ENCODE measurements at regions not wholly inside any gene's neighbourhood (a gene's known extent, or its start where the extent isn't known, plus 50 kb on each side); places are given as distances from the start of the nearest gene placed in this dataset.

DNA sequence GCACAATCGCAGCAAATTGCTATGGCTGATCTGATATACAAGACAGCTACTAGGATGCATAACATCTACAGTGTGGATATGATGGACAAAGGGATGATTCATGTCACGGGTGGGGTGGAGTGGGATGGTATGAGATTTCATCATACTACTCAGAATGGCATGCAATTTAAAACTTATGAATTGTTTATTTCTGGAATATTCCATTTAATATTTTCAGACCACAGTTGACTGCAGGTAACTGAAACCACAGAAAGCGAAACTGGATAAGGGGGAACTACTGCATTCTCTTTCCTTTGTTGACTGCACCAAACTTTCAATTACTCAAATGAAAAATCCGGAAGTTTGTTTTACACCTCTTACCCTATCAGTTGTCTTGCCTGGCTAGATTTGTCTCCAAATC, 94.4 kb upstream of the NEUROD1 start:
- no peaks in the 10 kb centered on the region; the same call in 1 of the 2 replicates for H3K4me1 ChIP-seq (ENCODE audit: control insufficient read depth, insufficient read depth, low read length)
- ChIA-PET POLR2A (no interaction called here), CTCF (no interaction called here)
- no peak overlapping the region for H3K27ac ChIP-seq (ENCODE audit: extremely low read depth, low read depth, low read length)
- TF ChIP-seq ZNF558 (tag by site-specific recombination; IDR thresholded peaks at IDR 0.05) (no peak), ZNF777 (tag by site-specific recombination; IDR thresholded peaks at IDR 0.05; ENCODE audit: borderline replicate concordance) (no peak), ZNF140 (tag by site-specific recombination; IDR thresholded peaks at IDR 0.05) (no peak), ZNF48 (tag by site-specific recombination; IDR thresholded peaks at IDR 0.05) (no peak), ZNF626 (tag by site-specific recombination; IDR thresholded peaks at IDR 0.05) (no peak), ZNF624 (tag by site-specific recombination; IDR thresholded peaks at IDR 0.05) (no peak), ZNF350 (tag by site-specific recombination; IDR thresholded peaks at IDR 0.05) (no peak), ZNF302 (tag by site-specific recombination; IDR thresholded peaks at IDR 0.05; ENCODE audit: low read depth) (no peak), ZNF366 (tag by site-specific recombination; conservative IDR thresholded peaks at IDR 0.05) (no peak), ZNF768 (tag by site-specific recombination; IDR thresholded peaks at IDR 0.05) (no peak), ZNF133 (tag by site-specific recombination; IDR thresholded peaks at IDR 0.05) (no peak), ZFP41 (tag by site-specific recombination; IDR thresholded peaks at IDR 0.05; ENCODE audit: borderline replicate concordance) (no peak), TCF7L2 (IDR thresholded peaks at IDR 0.05; ENCODE audit: borderline replicate concordance, low read depth, low read length) (no peak)
- TF ChIP-seq, protein P1, sequence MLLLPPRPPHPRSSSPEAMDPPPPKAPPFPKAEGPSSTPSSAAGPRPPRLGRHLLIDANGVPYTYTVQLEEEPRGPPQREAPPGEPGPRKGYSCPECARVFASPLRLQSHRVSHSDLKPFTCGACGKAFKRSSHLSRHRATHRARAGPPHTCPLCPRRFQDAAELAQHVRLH (tag by site-specific recombination; IDR thresholded peaks at IDR 0.05): no peak
- TF ChIP-seq, protein P2, sequence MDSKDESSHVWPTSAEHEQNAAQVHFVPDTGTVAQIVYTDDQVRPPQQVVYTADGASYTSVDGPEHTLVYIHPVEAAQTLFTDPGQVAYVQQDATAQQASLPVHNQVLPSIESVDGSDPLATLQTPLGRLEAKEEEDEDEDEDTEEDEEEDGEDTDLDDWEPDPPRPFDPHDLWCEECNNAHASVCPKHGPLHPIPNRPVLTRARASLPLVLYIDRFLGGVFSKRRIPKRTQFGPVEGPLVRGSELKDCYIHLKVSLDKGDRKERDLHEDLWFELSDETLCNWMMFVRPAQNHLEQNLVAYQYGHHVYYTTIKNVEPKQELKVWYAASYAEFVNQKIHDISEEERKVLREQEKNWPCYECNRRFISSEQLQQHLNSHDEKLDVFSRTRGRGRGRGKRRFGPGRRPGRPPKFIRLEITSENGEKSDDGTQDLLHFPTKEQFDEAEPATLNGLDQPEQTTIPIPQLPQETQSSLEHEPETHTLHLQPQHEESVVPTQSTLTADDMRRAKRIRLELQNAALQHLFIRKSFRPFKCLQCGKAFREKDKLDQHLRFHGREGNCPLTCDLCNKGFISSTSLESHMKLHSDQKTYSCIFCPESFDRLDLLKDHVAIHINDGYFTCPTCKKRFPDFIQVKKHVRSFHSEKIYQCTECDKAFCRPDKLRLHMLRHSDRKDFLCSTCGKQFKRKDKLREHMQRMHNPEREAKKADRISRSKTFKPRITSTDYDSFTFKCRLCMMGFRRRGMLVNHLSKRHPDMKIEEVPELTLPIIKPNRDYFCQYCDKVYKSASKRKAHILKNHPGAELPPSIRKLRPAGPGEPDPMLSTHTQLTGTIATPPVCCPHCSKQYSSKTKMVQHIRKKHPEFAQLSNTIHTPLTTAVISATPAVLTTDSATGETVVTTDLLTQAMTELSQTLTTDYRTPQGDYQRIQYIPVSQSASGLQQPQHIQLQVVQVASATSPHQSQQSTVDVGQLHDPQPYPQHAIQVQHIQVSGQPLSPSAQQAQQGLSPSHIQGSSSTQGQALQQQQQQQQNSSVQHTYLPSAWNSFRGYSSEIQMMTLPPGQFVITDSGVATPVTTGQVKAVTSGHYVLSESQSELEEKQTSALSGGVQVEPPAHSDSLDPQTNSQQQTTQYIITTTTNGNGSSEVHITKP (tag by site-specific recombination; IDR thresholded peaks at IDR 0.05): no peak
- TF ChIP-seq, protein P3, sequence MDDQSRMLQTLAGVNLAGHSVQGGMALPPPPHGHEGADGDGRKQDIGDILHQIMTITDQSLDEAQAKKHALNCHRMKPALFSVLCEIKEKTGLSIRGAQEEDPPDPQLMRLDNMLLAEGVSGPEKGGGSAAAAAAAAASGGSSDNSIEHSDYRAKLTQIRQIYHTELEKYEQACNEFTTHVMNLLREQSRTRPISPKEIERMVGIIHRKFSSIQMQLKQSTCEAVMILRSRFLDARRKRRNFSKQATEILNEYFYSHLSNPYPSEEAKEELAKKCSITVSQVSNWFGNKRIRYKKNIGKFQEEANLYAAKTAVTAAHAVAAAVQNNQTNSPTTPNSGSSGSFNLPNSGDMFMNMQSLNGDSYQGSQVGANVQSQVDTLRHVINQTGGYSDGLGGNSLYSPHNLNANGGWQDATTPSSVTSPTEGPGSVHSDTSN (CRISPR knock-in tag; IDR thresholded peaks at IDR 0.05): no peak
- TF ChIP-seq, protein P4, sequence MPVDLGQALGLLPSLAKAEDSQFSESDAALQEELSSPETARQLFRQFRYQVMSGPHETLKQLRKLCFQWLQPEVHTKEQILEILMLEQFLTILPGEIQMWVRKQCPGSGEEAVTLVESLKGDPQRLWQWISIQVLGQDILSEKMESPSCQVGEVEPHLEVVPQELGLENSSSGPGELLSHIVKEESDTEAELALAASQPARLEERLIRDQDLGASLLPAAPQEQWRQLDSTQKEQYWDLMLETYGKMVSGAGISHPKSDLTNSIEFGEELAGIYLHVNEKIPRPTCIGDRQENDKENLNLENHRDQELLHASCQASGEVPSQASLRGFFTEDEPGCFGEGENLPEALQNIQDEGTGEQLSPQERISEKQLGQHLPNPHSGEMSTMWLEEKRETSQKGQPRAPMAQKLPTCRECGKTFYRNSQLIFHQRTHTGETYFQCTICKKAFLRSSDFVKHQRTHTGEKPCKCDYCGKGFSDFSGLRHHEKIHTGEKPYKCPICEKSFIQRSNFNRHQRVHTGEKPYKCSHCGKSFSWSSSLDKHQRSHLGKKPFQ (tag by site-specific recombination; IDR thresholded peaks at IDR 0.05): no peak
- TF ChIP-seq, protein P5, sequence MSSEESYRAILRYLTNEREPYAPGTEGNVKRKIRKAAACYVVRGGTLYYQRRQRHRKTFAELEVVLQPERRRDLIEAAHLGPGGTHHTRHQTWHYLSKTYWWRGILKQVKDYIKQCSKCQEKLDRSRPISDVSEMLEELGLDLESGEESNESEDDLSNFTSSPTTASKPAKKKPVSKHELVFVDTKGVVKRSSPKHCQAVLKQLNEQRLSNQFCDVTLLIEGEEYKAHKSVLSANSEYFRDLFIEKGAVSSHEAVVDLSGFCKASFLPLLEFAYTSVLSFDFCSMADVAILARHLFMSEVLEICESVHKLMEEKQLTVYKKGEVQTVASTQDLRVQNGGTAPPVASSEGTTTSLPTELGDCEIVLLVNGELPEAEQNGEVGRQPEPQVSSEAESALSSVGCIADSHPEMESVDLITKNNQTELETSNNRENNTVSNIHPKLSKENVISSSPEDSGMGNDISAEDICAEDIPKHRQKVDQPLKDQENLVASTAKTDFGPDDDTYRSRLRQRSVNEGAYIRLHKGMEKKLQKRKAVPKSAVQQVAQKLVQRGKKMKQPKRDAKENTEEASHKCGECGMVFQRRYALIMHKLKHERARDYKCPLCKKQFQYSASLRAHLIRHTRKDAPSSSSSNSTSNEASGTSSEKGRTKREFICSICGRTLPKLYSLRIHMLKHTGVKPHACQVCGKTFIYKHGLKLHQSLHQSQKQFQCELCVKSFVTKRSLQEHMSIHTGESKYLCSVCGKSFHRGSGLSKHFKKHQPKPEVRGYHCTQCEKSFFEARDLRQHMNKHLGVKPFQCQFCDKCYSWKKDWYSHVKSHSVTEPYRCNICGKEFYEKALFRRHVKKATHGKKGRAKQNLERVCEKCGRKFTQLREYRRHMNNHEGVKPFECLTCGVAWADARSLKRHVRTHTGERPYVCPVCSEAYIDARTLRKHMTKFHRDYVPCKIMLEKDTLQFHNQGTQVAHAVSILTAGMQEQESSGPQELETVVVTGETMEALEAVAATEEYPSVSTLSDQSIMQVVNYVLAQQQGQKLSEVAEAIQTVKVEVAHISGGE (tag by site-specific recombination; conservative IDR thresholded peaks at IDR 0.05; ENCODE audit: low read depth): no peak
- TF ChIP-seq, protein P6, sequence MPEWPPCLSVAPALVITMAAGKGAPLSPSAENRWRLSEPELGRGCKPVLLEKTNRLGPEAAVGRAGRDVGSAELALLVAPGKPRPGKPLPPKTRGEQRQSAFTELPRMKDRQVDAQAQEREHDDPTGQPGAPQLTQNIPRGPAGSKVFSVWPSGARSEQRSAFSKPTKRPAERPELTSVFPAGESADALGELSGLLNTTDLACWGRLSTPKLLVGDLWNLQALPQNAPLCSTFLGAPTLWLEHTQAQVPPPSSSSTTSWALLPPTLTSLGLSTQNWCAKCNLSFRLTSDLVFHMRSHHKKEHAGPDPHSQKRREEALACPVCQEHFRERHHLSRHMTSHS (tag by site-specific recombination; IDR thresholded peaks at IDR 0.05): no peak
- TF ChIP-seq, protein P7, sequence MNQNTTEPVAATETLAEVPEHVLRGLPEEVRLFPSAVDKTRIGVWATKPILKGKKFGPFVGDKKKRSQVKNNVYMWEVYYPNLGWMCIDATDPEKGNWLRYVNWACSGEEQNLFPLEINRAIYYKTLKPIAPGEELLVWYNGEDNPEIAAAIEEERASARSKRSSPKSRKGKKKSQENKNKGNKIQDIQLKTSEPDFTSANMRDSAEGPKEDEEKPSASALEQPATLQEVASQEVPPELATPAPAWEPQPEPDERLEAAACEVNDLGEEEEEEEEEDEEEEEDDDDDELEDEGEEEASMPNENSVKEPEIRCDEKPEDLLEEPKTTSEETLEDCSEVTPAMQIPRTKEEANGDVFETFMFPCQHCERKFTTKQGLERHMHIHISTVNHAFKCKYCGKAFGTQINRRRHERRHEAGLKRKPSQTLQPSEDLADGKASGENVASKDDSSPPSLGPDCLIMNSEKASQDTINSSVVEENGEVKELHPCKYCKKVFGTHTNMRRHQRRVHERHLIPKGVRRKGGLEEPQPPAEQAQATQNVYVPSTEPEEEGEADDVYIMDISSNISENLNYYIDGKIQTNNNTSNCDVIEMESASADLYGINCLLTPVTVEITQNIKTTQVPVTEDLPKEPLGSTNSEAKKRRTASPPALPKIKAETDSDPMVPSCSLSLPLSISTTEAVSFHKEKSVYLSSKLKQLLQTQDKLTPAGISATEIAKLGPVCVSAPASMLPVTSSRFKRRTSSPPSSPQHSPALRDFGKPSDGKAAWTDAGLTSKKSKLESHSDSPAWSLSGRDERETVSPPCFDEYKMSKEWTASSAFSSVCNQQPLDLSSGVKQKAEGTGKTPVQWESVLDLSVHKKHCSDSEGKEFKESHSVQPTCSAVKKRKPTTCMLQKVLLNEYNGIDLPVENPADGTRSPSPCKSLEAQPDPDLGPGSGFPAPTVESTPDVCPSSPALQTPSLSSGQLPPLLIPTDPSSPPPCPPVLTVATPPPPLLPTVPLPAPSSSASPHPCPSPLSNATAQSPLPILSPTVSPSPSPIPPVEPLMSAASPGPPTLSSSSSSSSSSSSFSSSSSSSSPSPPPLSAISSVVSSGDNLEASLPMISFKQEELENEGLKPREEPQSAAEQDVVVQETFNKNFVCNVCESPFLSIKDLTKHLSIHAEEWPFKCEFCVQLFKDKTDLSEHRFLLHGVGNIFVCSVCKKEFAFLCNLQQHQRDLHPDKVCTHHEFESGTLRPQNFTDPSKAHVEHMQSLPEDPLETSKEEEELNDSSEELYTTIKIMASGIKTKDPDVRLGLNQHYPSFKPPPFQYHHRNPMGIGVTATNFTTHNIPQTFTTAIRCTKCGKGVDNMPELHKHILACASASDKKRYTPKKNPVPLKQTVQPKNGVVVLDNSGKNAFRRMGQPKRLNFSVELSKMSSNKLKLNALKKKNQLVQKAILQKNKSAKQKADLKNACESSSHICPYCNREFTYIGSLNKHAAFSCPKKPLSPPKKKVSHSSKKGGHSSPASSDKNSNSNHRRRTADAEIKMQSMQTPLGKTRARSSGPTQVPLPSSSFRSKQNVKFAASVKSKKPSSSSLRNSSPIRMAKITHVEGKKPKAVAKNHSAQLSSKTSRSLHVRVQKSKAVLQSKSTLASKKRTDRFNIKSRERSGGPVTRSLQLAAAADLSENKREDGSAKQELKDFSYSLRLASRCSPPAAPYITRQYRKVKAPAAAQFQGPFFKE (tag by site-specific recombination; IDR thresholded peaks at IDR 0.05; ENCODE audit: borderline replicate concordance): no peak
- H3K9me3 ChIP-seq (ENCODE audit: control insufficient read depth, insufficient read depth, low read depth, low read length): no peaks in the 10 kb centered on the region
- no peak overlapping the region for H3K4me3 ChIP-seq (ENCODE audit: low read depth, low read length)
- H3K36me3 ChIP-seq (ENCODE audit: control insufficient read depth in 2 of 2, insufficient read depth in 1 of 2, low read length in 2 of 2): no peaks in the 10 kb centered on the region

All from HEK293 (cell line).